ENCODE measurements at regions not wholly inside any gene's neighbourhood (a gene's known extent, or its start where the extent isn't known, plus 50 kb on each side); places are given as distances from the start of the nearest gene placed in this dataset.
"Not testable (repeated sequence)": the region's sequence is repeated elsewhere in the genome, so short reads cannot be mapped to it uniquely, and the experiment has no call there.

- H3K27me3 Mint-ChIP-seq (ENCODE audit: low read depth), result no peaks in the 10 kb centered on the region
- DNase-seq (ENCODE audit: low spot score), result no peak
- no peak overlapping the region for H3K4me3 Mint-ChIP-seq (ENCODE audit: unreplicated experiment)
- TF ChIP-seq CTCF (IDR thresholded peaks at IDR 0.05), result no peak
- peak overlapping the region; percentile 34 for H3K27ac Mint-ChIP-seq (ENCODE audit: unreplicated experiment)
- peaks cover 21% of the 10 kb centered on the region for H3K4me1 Mint-ChIP-seq (ENCODE audit: low read depth)
- no peaks in the 10 kb centered on the region for H3K36me3 Mint-ChIP-seq (ENCODE audit: low read depth)
- peaks cover 8% of the 10 kb centered on the region for H3K9me3 Mint-ChIP-seq (ENCODE audit: low read depth)
These were observed 224.6 kb upstream of the ISX start for GRCh38 chr22:34841331-34841771.

GRCh38 chr22:34841911-34842310 is 224.0 kb upstream of the ISX start:
- no peak for TF ChIP-seq CTCF (IDR thresholded peaks at IDR 0.05)
- Mint-ChIP-seq H3K36me3 (ENCODE audit: low read depth) (no peaks in the 10 kb centered on the region), H3K27me3 (ENCODE audit: low read depth) (no peaks in the 10 kb centered on the region), H3K27ac (ENCODE audit: unreplicated experiment) (peak overlapping the region; percentile 25), H3K9me3 (ENCODE audit: low read depth) (peaks cover 8% of the 10 kb centered on the region), H3K4me3 (ENCODE audit: unreplicated experiment) (no peak overlapping the region), H3K4me1 (ENCODE audit: low read depth) (peaks cover 26% of the 10 kb centered on the region)
- DNase-seq (ENCODE audit: low spot score), result no peak

- no peaks in the 10 kb centered on the region for H3K36me3 Mint-ChIP-seq (ENCODE audit: low read depth)
- H3K27ac Mint-ChIP-seq (ENCODE audit: unreplicated experiment), result peak overlapping the region; percentile 25
- peaks cover 34% of the 10 kb centered on the region for H3K4me1 Mint-ChIP-seq (ENCODE audit: low read depth)
- peak; percentile 34 for TF ChIP-seq CTCF (IDR thresholded peaks at IDR 0.05)
- peaks cover 8% of the 10 kb centered on the region for H3K9me3 Mint-ChIP-seq (ENCODE audit: low read depth)
- DNase-seq (ENCODE audit: low spot score), result no peak
- H3K4me3 Mint-ChIP-seq (ENCODE audit: unreplicated experiment), result no peak overlapping the region
- no peaks in the 10 kb centered on the region for H3K27me3 Mint-ChIP-seq (ENCODE audit: low read depth)
These were observed 223.3 kb upstream of the ISX start for GRCh38 chr22:34842630-34843029.

- H3K27me3 Mint-ChIP-seq (ENCODE audit: low read depth); H3K4me3 Mint-ChIP-seq (ENCODE audit: unreplicated experiment); H3K9me3 Mint-ChIP-seq (ENCODE audit: low read depth); H3K27ac Mint-ChIP-seq (ENCODE audit: unreplicated experiment); DNase-seq (ENCODE audit: low spot score); H3K36me3 Mint-ChIP-seq (ENCODE audit: low read depth): not testable (repeated sequence)
- H3K4me1 Mint-ChIP-seq (ENCODE audit: low read depth), result peaks cover 41% of the 10 kb centered on the region
These were observed 222.2 kb upstream of the ISX start for GRCh38 chr22:34843743-34844142.

- Mint-ChIP-seq H3K4me3 (ENCODE audit: unreplicated experiment) (no peak overlapping the region), H3K4me1 (ENCODE audit: low read depth) (peaks cover 54% of the 10 kb centered on the region), H3K27me3 (ENCODE audit: low read depth) (no peaks in the 10 kb centered on the region), H3K27ac (ENCODE audit: unreplicated experiment) (peak overlapping the region; percentile 50), H3K9me3 (ENCODE audit: low read depth) (peaks cover 8% of the 10 kb centered on the region), H3K36me3 (ENCODE audit: low read depth) (no peaks in the 10 kb centered on the region)
- TF ChIP-seq CTCF (IDR thresholded peaks at IDR 0.05), result no peak
- no peak for DNase-seq (ENCODE audit: low spot score)
These were observed 220.6 kb upstream of the ISX start for GRCh38 chr22:34845391-34845790.

- Mint-ChIP-seq H3K4me3 (ENCODE audit: unreplicated experiment) (no peak overlapping the region), H3K36me3 (ENCODE audit: low read depth) (no peaks in the 10 kb centered on the region), H3K27me3 (ENCODE audit: low read depth) (no peaks in the 10 kb centered on the region), H3K9me3 (ENCODE audit: low read depth) (peaks cover 8% of the 10 kb centered on the region), H3K4me1 (ENCODE audit: low read depth) (peaks cover 51% of the 10 kb centered on the region), H3K27ac (ENCODE audit: unreplicated experiment) (peak overlapping the region; percentile 86)
- no peak for TF ChIP-seq CTCF (IDR thresholded peaks at IDR 0.05)
- no peak for DNase-seq (ENCODE audit: low spot score)
These were observed 218.9 kb upstream of the ISX start for GRCh38 chr22:34847072-34847471.
